HUES64 (cell line): ENCODE measurements at regions not wholly inside any gene's neighbourhood (a gene's known extent, or its start where the extent isn't known, plus 50 kb on each side); places are given as distances from the start of the nearest gene placed in this dataset.

Experiments used
- H3K27ac ChIP-seq: 2 replicates; pipeline ENCODE4 v1.7.0; 2013; ENCODE audit warnings: low read depth, low read length, inconsistent platforms
- H3K27me3 ChIP-seq: 2 replicates; pipeline ENCODE4 v1.6.1; 2013; ENCODE audit warnings: mild to moderate bottlenecking, low read length; ENCODE audit not compliant: insufficient read depth
- H3K36me3 ChIP-seq: 2 replicates; pipeline ENCODE4 v1.6.1; 2013; ENCODE audit warnings: mild to moderate bottlenecking, low read length; ENCODE audit not compliant: insufficient read depth
- H3K4me1 ChIP-seq: 2 replicates; pipeline ENCODE4 v1.6.1; 2013; ENCODE audit warnings: mild to moderate bottlenecking, low read length, moderate library complexity; ENCODE audit not compliant: insufficient read depth
- H3K4me3 ChIP-seq: 2 replicates; pipeline ENCODE4 v1.5.1; 2013; ENCODE audit warnings: mild to moderate bottlenecking, low read length, moderate library complexity
- H3K9ac ChIP-seq: 2 replicates; pipeline ENCODE4 v1.6.1; 2013; ENCODE audit warnings: mild to moderate bottlenecking, low read depth, low read length
- H3K9me3 ChIP-seq: 2 replicates; pipeline ENCODE4 v1.6.1; 2013; ENCODE audit warnings: low read depth, low read length; ENCODE audit not compliant: insufficient read depth
- WGBS: fragments of 150-250, 120-280 bp; methylation state at CpG from one replicate; pipeline ENCODE4 v1.1.7; 2013; ENCODE audit warnings: missing lambda C conversion rate; 5-methylcytosine and 5-hydroxymethylcytosine counted together

GRCh38 chr15:95260856-95261255, 1029.5 kb downstream of the MCTP2 start:
- Histone ChIP-seq H3K4me1 (peaks cover 7% of the 10 kb centered on the region), H3K36me3 (no peaks in the 10 kb centered on the region), H3K9ac (no peak overlapping the region), H3K27ac (no peak overlapping the region), H3K4me3 (no peak overlapping the region), H3K27me3 (no peaks in the 10 kb centered on the region), H3K9me3 (no peaks in the 10 kb centered on the region)
- WGBS = 95% methylated on average over 5 of the region's 5 CpGs

- Histone ChIP-seq H3K4me3 (no peak overlapping the region), H3K9ac (no peak overlapping the region), H3K27ac (no peak overlapping the region), H3K4me1 (peaks cover 7% of the 10 kb centered on the region), H3K36me3 (no peaks in the 10 kb centered on the region), H3K27me3 (no peaks in the 10 kb centered on the region), H3K9me3 (no peaks in the 10 kb centered on the region)
- WGBS = 95% methylated on average over 3 of the region's 3 CpGs
These were observed 1030.2 kb downstream of the MCTP2 start for GRCh38 chr15:95261546-95261945.

GRCh38 chr15:95261968-95262367, 1030.6 kb downstream of the MCTP2 start:
- Histone ChIP-seq H3K9me3 (no peaks in the 10 kb centered on the region), H3K36me3 (no peaks in the 10 kb centered on the region), H3K27ac (no peak overlapping the region), H3K4me1 (peaks cover 7% of the 10 kb centered on the region), H3K9ac (no peak overlapping the region), H3K27me3 (no peaks in the 10 kb centered on the region), H3K4me3 (no peak overlapping the region)
- WGBS = 96% methylated on average over 6 of the region's 6 CpGs

- Histone ChIP-seq H3K9me3 (no peaks in the 10 kb centered on the region), H3K27ac (no peak overlapping the region), H3K4me1 (peaks cover 7% of the 10 kb centered on the region), H3K27me3 (no peaks in the 10 kb centered on the region), H3K36me3 (no peaks in the 10 kb centered on the region), H3K9ac (no peak overlapping the region), H3K4me3 (no peak overlapping the region)
- WGBS = 86% methylated on average over 5 of the region's 6 CpGs
These were observed 1031.7 kb downstream of the MCTP2 start for GRCh38 chr15:95262866-95263564.

- Histone ChIP-seq H3K9me3 (no peaks in the 10 kb centered on the region), H3K36me3 (no peaks in the 10 kb centered on the region), H3K4me3 (no peak overlapping the region), H3K27ac (no peak overlapping the region), H3K27me3 (no peaks in the 10 kb centered on the region), H3K4me1 (peaks cover 7% of the 10 kb centered on the region), H3K9ac (no peak overlapping the region)
- no CpG with 5 or more reads among the region's 1 CpG for WGBS
These were observed 1032.4 kb downstream of the MCTP2 start for GRCh38 chr15:95263751-95264150.

- no peak overlapping the region for H3K9ac ChIP-seq
These were observed 1034.1 kb downstream of the MCTP2 start for GRCh38 chr15:95265419-95265997.

GRCh38 chr15:95266451-95267061, 1035.2 kb downstream of the MCTP2 start:
- WGBS = 92% methylated on average over 7 of the region's 7 CpGs

More at GRCh38 chr15:95265419-95265997, 1034.1 kb downstream of the MCTP2 start:
- Histone ChIP-seq H3K4me3 (no peak overlapping the region), H3K4me1 (no peaks in the 10 kb centered on the region), H3K36me3 (no peaks in the 10 kb centered on the region), H3K27me3 (no peaks in the 10 kb centered on the region), H3K27ac (no peak overlapping the region), H3K9me3 (no peaks in the 10 kb centered on the region)
- 94% methylated on average over 1 of the region's 3 CpGs for WGBS

GRCh38 chr15:95267481-95267880, 1036.1 kb downstream of the MCTP2 start:
- Histone ChIP-seq H3K36me3 (no peaks in the 10 kb centered on the region), H3K4me1 (no peaks in the 10 kb centered on the region), H3K27ac (no peak overlapping the region), H3K27me3 (no peaks in the 10 kb centered on the region), H3K9me3 (no peaks in the 10 kb centered on the region), H3K4me3 (no peak overlapping the region), H3K9ac (no peak overlapping the region)
- 97% methylated on average over 3 of the region's 3 CpGs for whole genome bisulfite sequencing

More at GRCh38 chr15:95266451-95267061, 1035.2 kb downstream of the MCTP2 start:
- Histone ChIP-seq H3K27ac (no peak overlapping the region), H3K9ac (no peak overlapping the region), H3K4me3 (no peak overlapping the region), H3K9me3 (no peaks in the 10 kb centered on the region), H3K27me3 (no peaks in the 10 kb centered on the region), H3K4me1 (no peaks in the 10 kb centered on the region), H3K36me3 (no peaks in the 10 kb centered on the region)

GRCh38 chr15:95269242-95270183, 1038.2 kb downstream of the MCTP2 start:
- Histone ChIP-seq H3K9ac (no peak overlapping the region), H3K36me3 (no peaks in the 10 kb centered on the region), H3K4me1 (no peaks in the 10 kb centered on the region), H3K4me3 (no peak overlapping the region), H3K27me3 (no peaks in the 10 kb centered on the region), H3K9me3 (no peaks in the 10 kb centered on the region; the same call in 1 of the 2 replicates), H3K27ac (no peak overlapping the region)
- 96% methylated on average over 9 of the region's 10 CpGs for WGBS

- Histone ChIP-seq H3K9me3 (no peaks in the 10 kb centered on the region; the same call in 1 of the 2 replicates), H3K9ac (no peak overlapping the region), H3K27me3 (no peaks in the 10 kb centered on the region), H3K4me1 (no peaks in the 10 kb centered on the region), H3K36me3 (no peaks in the 10 kb centered on the region), H3K4me3 (no peak overlapping the region), H3K27ac (no peak overlapping the region)
- WGBS = 70% methylated on average over 3 of the region's 4 CpGs
These were observed 1042.7 kb downstream of the MCTP2 start for GRCh38 chr15:95274101-95274500.
